ENCODE measurements at regions not wholly inside any gene's neighbourhood (a gene's known extent, or its start where the extent isn't known, plus 50 kb on each side); places are given as distances from the start of the nearest gene placed in this dataset.

DNA sequence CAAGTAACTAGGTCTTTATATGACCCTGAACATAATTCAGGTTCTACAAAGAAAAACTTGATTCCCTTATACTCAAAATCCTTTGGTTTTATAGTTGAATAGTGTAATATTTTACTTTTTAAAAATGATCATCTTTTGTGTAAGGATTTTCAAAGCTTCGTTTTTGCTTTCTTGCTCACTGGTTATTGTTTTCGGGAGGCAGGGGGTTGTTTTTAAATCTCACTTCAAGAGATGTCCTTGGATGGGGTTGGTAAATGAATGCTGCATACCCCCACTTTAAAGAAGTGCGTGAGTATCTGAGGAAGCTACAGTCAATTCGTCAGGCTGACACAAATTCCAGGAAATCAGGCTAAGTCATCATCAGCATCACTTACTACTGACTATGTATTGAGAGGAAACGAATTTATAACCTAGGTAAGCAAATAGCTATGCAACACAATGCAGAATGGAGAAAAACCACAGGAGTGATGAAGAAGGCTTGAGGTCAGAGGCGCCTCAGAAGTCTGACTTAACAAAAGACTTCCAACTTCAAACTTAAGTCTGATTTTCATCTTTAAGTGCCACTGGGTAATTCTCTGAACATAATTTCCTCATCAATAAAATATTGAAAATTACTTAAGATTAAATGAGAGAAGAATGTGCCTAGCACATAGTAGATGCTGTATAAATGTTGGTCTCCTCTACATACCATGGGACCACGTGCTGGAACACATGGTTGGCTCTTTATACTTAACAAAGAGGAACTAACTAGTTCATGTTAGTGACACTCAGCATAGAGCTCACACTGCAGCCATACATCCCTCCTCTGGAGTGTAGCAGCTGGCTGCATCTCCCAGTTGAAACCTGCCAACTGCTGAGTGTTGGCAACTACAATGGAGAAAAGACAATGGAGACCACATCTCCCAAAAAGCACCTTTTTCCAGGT, 106.0 kb upstream of the KIF2A start:
- TF ChIP-seq EZH2phosphoT487 (IDR thresholded peaks at IDR 0.05; ENCODE audit: borderline replicate concordance, low read depth) = no peak
- TF ChIP-seq POLR2AphosphoS5 (IDR thresholded peaks at IDR 0.05; ENCODE audit: low read depth, low read length) = no peak
- no peak for TF ChIP-seq RAD21 (IDR thresholded peaks at IDR 0.05; ENCODE audit: low read length)
- TF ChIP-seq, protein P1, sequence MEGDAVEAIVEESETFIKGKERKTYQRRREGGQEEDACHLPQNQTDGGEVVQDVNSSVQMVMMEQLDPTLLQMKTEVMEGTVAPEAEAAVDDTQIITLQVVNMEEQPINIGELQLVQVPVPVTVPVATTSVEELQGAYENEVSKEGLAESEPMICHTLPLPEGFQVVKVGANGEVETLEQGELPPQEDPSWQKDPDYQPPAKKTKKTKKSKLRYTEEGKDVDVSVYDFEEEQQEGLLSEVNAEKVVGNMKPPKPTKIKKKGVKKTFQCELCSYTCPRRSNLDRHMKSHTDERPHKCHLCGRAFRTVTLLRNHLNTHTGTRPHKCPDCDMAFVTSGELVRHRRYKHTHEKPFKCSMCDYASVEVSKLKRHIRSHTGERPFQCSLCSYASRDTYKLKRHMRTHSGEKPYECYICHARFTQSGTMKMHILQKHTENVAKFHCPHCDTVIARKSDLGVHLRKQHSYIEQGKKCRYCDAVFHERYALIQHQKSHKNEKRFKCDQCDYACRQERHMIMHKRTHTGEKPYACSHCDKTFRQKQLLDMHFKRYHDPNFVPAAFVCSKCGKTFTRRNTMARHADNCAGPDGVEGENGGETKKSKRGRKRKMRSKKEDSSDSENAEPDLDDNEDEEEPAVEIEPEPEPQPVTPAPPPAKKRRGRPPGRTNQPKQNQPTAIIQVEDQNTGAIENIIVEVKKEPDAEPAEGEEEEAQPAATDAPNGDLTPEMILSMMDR (IDR thresholded peaks at IDR 0.05) = no peak
- no peak for TF ChIP-seq GATA2 (CRISPR knock-in tag; IDR thresholded peaks at IDR 0.05)
- no peak for TF ChIP-seq YY1 (IDR thresholded peaks at IDR 0.05; ENCODE audit: low read depth)
- TF ChIP-seq EP300 (IDR thresholded peaks at IDR 0.05; ENCODE audit: borderline replicate concordance in 1 of 2, low read depth in 1 of 2, low read length in 1 of 2) = no peak
